Brain microvascular endothelial cell (primary cell): ENCODE measurements at regions not wholly inside any gene's neighbourhood (a gene's known extent, or its start where the extent isn't known, plus 50 kb on each side); places are given as distances from the start of the nearest gene placed in this dataset.

ENCODE experiments used
- DNase-seq: peaks from one replicate; pipeline ENCODE4 v3.0.0-alpha.2; 2020
- H3K27ac ChIP-seq: fragments of 250-450 bp; sonication (Bioruptor Pico); 2 replicates; pipeline ENCODE4 v1.5.1; 2020; ENCODE audit warnings: mild to moderate bottlenecking, moderate library complexity
- H3K27me3 ChIP-seq: fragments of 250-450 bp; sonication (Bioruptor Pico); replicated peaks from 2 replicates; pipeline ENCODE4 v1.5.1; 2020; ENCODE audit warnings: mild to moderate bottlenecking
- H3K36me3 ChIP-seq: fragments of 250-450 bp; sonication (Bioruptor Pico); replicated peaks from 2 replicates; pipeline ENCODE4 v1.5.1; 2020; ENCODE audit warnings: mild to moderate bottlenecking
- H3K4me3 ChIP-seq: 2 replicates; pipeline ENCODE4 v1.5.1; 2011; ENCODE audit warnings: low read depth, mild to moderate bottlenecking, control low read depth, low read length, moderate library complexity
- CTCF ChIP-seq: IDR thresholded peaks from 2 replicates; pipeline ENCODE4 v1.5.1; 2011; ENCODE audit warnings: low read depth, mild to moderate bottlenecking, moderate library complexity, low read length, control low read depth, inconsistent platforms; ENCODE audit errors: missing control alignments
- in situ Hi-C: cut with HindIII; loops from 2 replicates; pipeline ENCODE4 v1.10.0; 2017; ENCODE audit warnings: low sequenced_read_pairs, low pct_ligation_motif_present

GRCh38 chr7:45391618-45392451, 182.3 kb upstream of the ADCY1 start:
- no peak for DNase-seq
- no peak overlapping the region for H3K4me3 ChIP-seq
- H3K27me3 ChIP-seq = no peaks in the 10 kb centered on the region
- no peaks in the 10 kb centered on the region for H3K36me3 ChIP-seq
- TF ChIP-seq CTCF = no peak
- in situ Hi-C loops = no loop called here
- no peak overlapping the region for H3K27ac ChIP-seq

GRCh38 chr7:45394117-45394708, 180.0 kb upstream of the ADCY1 start:
- in situ Hi-C loops = no loop called here
- DNase-seq = no peak
- Histone ChIP-seq H3K27me3 (no peaks in the 10 kb centered on the region), H3K36me3 (no peaks in the 10 kb centered on the region), H3K4me3 (no peak overlapping the region), H3K27ac (no peak overlapping the region)
- TF ChIP-seq CTCF = no peak

GRCh38 chr7:45399069-45399468, 175.1 kb upstream of the ADCY1 start:
- Histone ChIP-seq H3K27ac (no peak overlapping the region), H3K4me3 (no peak overlapping the region), H3K36me3 (no peaks in the 10 kb centered on the region), H3K27me3 (no peaks in the 10 kb centered on the region)
- no peak for DNase-seq
- in situ Hi-C loops = no loop called here
- TF ChIP-seq CTCF = no peak

- H3K27ac ChIP-seq = no peak overlapping the region
- in situ Hi-C loops = no loop called here
- no peaks in the 10 kb centered on the region for H3K27me3 ChIP-seq
- no peak overlapping the region for H3K4me3 ChIP-seq
- H3K36me3 ChIP-seq = no peaks in the 10 kb centered on the region
- DNase-seq = no peak
- no peak for TF ChIP-seq CTCF
Measured at GRCh38 chr7:45400680-45401079, 173.5 kb upstream of the ADCY1 start.

- no peak for DNase-seq
- no peak overlapping the region for H3K27ac ChIP-seq
- H3K36me3 ChIP-seq = no peaks in the 10 kb centered on the region
- H3K4me3 ChIP-seq = no peak overlapping the region
- in situ Hi-C loops = no loop called here
- no peaks in the 10 kb centered on the region for H3K27me3 ChIP-seq
- TF ChIP-seq CTCF = no peak
Measured at GRCh38 chr7:45401155-45401554, 173.0 kb upstream of the ADCY1 start.
